ENCODE measurements at regions not wholly inside any gene's neighbourhood (a gene's known extent, or its start where the extent isn't known, plus 50 kb on each side); places are given as distances from the start of the nearest gene placed in this dataset.

GRCh38 chr7:121800916-121801675 is 71.9 kb upstream of the PTPRZ1 start:
- TF ChIP-seq POLR2A (IDR thresholded peaks at IDR 0.05) (no peak), CTCF (IDR thresholded peaks at IDR 0.05) (no peak)
